Neural cell (in vitro differentiated cells): ENCODE measurements at regions not wholly inside any gene's neighbourhood (a gene's known extent, or its start where the extent isn't known, plus 50 kb on each side); places are given as distances from the start of the nearest gene placed in this dataset.

Source experiments
- EP300 ChIP-seq: fragments of 450-650 bp; conservative IDR thresholded peaks from 2 replicates; pipeline ENCODE4 v1.6.1; 2014; ENCODE audit warnings: antibody characterized with exemption, mild to moderate bottlenecking, moderate library complexity; ENCODE audit not compliant: poor library complexity, severe bottlenecking
- EZH2 ChIP-seq: fragments of 200-600, 300-800 bp; shearing (Covaris generic), sonication (generic); IDR thresholded peaks from 2 replicates; pipeline ENCODE4 v1.6.1; 2014; ENCODE audit warnings: antibody characterized with exemption, low read length, borderline replicate concordance, mild to moderate bottlenecking; ENCODE audit not compliant: insufficient read depth, poor library complexity, severe bottlenecking
- POLR2AphosphoS5 ChIP-seq: IDR thresholded peaks from 2 replicates; pipeline ENCODE4 v1.6.1; 2012
- RAD21 ChIP-seq: fragments of 450-650 bp; conservative IDR thresholded peaks from 2 replicates; pipeline ENCODE4 v1.6.1; 2014; ENCODE audit warnings: antibody characterized with exemption, mild to moderate bottlenecking, moderate library complexity
- SMC3 ChIP-seq: fragments of 450-650 bp; conservative IDR thresholded peaks from 2 replicates; pipeline ENCODE4 v1.6.1; 2014; ENCODE audit warnings: antibody characterized with exemption, mild to moderate bottlenecking, moderate library complexity; ENCODE audit not compliant: poor library complexity
- TAF1 ChIP-seq: IDR thresholded peaks from 2 replicates; pipeline ENCODE4 v1.6.1; 2012; ENCODE audit warnings: low read depth
- TF ChIP-seq, protein P1 (sequence below): fragments of 450-650 bp; IDR thresholded peaks from 2 replicates; pipeline ENCODE4 v1.5.1; 2014; ENCODE audit warnings: antibody characterized with exemption, mild to moderate bottlenecking, moderate library complexity; ENCODE audit not compliant: poor library complexity, severe bottlenecking
- TF ChIP-seq, protein P2 (sequence below): IDR thresholded peaks from 2 replicates; pipeline ENCODE4 v1.6.1; 2012; ENCODE audit warnings: borderline replicate concordance

GRCh38 chr6:84876723-84877514 lies 112.5 kb upstream of the TBX18 start:
- TF ChIP-seq SMC3 (no peak), RAD21 (no peak), POLR2AphosphoS5 (no peak), EZH2 (no peak), TAF1 (no peak), EP300 (no peak)
- TF ChIP-seq, protein P1, sequence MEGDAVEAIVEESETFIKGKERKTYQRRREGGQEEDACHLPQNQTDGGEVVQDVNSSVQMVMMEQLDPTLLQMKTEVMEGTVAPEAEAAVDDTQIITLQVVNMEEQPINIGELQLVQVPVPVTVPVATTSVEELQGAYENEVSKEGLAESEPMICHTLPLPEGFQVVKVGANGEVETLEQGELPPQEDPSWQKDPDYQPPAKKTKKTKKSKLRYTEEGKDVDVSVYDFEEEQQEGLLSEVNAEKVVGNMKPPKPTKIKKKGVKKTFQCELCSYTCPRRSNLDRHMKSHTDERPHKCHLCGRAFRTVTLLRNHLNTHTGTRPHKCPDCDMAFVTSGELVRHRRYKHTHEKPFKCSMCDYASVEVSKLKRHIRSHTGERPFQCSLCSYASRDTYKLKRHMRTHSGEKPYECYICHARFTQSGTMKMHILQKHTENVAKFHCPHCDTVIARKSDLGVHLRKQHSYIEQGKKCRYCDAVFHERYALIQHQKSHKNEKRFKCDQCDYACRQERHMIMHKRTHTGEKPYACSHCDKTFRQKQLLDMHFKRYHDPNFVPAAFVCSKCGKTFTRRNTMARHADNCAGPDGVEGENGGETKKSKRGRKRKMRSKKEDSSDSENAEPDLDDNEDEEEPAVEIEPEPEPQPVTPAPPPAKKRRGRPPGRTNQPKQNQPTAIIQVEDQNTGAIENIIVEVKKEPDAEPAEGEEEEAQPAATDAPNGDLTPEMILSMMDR = no peak
- TF ChIP-seq, protein P2, sequence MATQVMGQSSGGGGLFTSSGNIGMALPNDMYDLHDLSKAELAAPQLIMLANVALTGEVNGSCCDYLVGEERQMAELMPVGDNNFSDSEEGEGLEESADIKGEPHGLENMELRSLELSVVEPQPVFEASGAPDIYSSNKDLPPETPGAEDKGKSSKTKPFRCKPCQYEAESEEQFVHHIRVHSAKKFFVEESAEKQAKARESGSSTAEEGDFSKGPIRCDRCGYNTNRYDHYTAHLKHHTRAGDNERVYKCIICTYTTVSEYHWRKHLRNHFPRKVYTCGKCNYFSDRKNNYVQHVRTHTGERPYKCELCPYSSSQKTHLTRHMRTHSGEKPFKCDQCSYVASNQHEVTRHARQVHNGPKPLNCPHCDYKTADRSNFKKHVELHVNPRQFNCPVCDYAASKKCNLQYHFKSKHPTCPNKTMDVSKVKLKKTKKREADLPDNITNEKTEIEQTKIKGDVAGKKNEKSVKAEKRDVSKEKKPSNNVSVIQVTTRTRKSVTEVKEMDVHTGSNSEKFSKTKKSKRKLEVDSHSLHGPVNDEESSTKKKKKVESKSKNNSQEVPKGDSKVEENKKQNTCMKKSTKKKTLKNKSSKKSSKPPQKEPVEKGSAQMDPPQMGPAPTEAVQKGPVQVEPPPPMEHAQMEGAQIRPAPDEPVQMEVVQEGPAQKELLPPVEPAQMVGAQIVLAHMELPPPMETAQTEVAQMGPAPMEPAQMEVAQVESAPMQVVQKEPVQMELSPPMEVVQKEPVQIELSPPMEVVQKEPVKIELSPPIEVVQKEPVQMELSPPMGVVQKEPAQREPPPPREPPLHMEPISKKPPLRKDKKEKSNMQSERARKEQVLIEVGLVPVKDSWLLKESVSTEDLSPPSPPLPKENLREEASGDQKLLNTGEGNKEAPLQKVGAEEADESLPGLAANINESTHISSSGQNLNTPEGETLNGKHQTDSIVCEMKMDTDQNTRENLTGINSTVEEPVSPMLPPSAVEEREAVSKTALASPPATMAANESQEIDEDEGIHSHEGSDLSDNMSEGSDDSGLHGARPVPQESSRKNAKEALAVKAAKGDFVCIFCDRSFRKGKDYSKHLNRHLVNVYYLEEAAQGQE = no peak
